NOMO-1 treated with DMSO at 0.1 percent for 48 hours (cell line): ENCODE measurements at regions not wholly inside any gene's neighbourhood (a gene's known extent, or its start where the extent isn't known, plus 50 kb on each side); places are given as distances from the start of the nearest gene placed in this dataset.

Experiments
- DNase-seq: peaks from one replicate; lab custom pipeline; 2025; ENCODE audit not compliant: unreplicated experiment; lab: John Stamatoyannopoulos, UW

DNA sequence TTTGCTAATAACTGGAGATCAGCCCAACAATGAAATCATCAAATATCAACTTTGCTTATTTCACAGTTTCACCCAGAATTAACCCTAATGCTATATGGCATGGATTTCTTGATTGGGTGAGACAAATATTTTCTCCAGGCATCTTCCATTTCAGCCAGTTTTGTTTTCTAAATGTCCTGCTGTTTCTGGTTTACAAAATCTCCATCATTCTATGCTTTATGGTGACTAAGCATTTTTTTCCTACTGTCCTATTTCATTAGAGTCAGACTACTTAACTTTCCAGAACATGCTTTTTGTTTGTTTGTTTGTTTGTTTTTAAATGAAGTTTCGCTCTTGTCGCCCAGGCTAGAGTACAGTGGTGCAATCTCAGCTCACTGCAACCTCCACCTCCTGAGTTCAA, 59.5 kb upstream of the EXOC2 start:
- DNase-seq = no peak

DNA sequence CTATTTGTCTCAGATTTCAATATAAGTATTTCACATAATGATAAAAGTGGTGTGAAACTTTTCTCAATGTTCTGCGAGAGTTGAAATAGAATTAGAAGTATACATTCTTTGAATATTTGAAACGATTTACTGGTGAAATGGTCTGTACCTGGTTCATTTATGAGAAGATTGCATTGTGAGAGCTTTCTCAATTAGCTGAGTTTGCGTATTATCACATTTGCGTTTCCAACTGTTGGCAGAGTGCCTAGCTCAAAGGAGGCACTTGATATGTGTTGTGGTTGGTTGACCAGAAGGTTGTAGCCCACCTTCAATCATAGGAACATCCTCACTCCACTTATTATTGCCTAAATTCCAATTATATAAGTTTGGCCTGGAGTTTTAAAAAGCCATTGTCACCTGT, 58.8 kb upstream of the EXOC2 start:
- DNase-seq = no peak

GRCh38 chr6:747921-748320, 55.0 kb upstream of the EXOC2 start:
- DNase-seq = no peak

- no peak for DNase-seq
Observed at GRCh38 chr6:747028-747427, 54.1 kb upstream of the EXOC2 start.

DNA sequence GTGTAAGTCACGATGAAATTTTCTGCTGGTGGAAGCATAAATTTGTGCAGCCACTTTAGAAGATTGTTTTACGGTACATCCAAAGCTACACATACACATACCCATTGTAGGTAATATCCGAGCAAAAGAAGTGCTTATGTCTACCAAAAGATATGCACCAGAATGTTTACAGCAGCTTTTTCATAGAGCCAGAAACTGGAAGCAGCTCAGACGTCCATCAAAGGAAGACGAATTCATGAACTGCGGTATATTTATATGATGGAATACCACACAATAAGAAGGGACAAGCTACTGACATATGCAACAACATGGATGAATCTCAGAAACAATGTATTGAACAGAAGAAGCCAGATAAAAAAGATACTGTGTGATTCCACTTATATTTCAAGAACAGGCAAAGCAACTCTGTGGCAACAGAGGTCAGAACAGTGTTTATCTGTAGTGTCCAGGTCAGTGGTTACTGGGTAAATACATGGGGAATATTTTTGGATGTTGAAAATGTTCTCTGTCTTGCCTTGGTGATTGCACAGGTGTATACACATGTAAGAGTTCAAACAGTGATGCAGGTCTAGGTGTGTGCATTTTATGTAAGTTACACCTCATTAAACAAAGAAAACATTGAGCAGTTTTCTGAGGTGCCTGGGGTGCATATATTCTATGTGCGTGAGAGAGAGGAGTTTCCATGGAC, 51.9 kb upstream of the EXOC2 start:
- DNase-seq = no peak

DNA sequence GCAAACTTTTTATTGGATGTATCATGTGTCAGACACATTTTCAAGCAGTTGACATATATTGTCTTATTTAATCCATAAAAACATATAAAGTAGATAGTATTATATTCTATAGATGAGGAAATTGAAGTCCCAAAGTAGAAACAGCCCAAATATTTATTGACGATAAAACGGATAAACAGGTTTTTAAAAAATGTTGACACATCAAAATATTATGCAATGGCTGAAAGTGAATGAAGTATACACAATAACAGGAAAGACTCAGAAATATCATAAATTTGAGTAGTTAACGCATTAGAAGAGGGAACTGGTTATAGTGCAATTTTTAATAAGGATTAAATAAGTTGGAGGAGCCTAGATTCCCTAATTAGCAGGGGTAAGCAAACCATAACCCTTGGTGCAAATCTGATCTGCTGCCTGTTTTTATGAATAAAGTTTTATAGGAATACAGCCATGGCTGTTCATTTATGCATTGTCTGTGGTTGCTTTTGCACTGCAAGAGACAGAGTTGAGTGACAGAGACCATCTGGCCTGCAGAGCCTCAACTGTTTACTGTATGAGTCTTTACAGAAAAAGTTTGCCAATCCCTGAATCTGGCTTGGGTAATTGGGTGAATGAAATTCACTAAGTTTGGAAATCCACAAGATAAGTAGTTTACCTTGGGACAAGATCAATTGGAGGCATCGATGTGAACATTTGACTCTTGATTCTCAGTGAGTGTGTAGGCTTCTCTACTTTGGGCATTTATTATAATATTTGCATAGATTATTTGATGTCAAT, 50.6 kb upstream of the EXOC2 start:
- no peak for DNase-seq
